Loucy (cell line): ENCODE measurements at regions not wholly inside any gene's neighbourhood (a gene's known extent, or its start where the extent isn't known, plus 50 kb on each side); places are given as distances from the start of the nearest gene placed in this dataset.

Experiments
- EZH2phosphoT487 ChIP-seq: fragments of 200-600 bp; IDR thresholded peaks from 2 replicates; pipeline ENCODE4 v1.6.1; 2018; ENCODE audit warnings: antibody characterized with exemption, mild to moderate bottlenecking, moderate library complexity, borderline replicate concordance
- TF ChIP-seq, protein P1 (sequence below): fragments of 200-600 bp; sonication (generic); conservative IDR thresholded peaks from 2 replicates; pipeline ENCODE4 v1.5.1; 2014; ENCODE audit warnings: mild to moderate bottlenecking, antibody characterized with exemption, low read length

DNA sequence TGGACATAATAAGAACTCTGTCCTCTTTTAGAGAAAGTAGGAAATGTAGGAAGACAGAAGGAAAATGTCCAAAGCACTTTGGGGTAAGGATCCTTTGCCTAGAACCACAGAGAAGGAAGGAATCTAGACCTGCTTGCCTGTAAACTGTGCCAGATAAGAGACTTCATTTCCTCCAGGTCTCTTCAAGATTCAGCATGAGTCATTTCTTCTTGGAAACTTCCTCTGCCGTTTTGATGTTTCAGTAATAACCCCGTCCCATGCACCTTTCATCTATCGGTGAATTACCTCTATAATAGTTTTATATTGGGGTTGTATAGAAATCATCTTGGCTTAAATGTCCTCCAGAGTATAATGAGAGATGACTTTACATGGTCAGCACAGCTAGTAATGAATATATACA lies 63.2 kb upstream of the LRATD1 start:
- TF ChIP-seq, protein P1, sequence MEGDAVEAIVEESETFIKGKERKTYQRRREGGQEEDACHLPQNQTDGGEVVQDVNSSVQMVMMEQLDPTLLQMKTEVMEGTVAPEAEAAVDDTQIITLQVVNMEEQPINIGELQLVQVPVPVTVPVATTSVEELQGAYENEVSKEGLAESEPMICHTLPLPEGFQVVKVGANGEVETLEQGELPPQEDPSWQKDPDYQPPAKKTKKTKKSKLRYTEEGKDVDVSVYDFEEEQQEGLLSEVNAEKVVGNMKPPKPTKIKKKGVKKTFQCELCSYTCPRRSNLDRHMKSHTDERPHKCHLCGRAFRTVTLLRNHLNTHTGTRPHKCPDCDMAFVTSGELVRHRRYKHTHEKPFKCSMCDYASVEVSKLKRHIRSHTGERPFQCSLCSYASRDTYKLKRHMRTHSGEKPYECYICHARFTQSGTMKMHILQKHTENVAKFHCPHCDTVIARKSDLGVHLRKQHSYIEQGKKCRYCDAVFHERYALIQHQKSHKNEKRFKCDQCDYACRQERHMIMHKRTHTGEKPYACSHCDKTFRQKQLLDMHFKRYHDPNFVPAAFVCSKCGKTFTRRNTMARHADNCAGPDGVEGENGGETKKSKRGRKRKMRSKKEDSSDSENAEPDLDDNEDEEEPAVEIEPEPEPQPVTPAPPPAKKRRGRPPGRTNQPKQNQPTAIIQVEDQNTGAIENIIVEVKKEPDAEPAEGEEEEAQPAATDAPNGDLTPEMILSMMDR: no peak
- no peak for TF ChIP-seq EZH2phosphoT487
